ENCODE measurements at regions not wholly inside any gene's neighbourhood (a gene's known extent, or its start where the extent isn't known, plus 50 kb on each side); places are given as distances from the start of the nearest gene placed in this dataset.
"Not testable (repeated sequence)": the region's sequence is repeated elsewhere in the genome, so short reads cannot be mapped to it uniquely, and the experiment has no call there.

- H3K4me3 ChIP-seq (ENCODE audit: low read depth, low read length): no peak overlapping the region
- DNase-seq (ENCODE audit: low read depth): no peak
- TF ChIP-seq, protein P1, sequence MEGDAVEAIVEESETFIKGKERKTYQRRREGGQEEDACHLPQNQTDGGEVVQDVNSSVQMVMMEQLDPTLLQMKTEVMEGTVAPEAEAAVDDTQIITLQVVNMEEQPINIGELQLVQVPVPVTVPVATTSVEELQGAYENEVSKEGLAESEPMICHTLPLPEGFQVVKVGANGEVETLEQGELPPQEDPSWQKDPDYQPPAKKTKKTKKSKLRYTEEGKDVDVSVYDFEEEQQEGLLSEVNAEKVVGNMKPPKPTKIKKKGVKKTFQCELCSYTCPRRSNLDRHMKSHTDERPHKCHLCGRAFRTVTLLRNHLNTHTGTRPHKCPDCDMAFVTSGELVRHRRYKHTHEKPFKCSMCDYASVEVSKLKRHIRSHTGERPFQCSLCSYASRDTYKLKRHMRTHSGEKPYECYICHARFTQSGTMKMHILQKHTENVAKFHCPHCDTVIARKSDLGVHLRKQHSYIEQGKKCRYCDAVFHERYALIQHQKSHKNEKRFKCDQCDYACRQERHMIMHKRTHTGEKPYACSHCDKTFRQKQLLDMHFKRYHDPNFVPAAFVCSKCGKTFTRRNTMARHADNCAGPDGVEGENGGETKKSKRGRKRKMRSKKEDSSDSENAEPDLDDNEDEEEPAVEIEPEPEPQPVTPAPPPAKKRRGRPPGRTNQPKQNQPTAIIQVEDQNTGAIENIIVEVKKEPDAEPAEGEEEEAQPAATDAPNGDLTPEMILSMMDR (conservative IDR thresholded peaks at IDR 0.05; ENCODE audit: low read depth, low read length): no peak
Measured at GRCh38 chr5:38677636-38678035, 121.2 kb upstream of the LIFR start.

- TF ChIP-seq, protein P1 (conservative IDR thresholded peaks at IDR 0.05; ENCODE audit: low read depth, low read length): no peak
- no peak for DNase-seq (ENCODE audit: low read depth)
- H3K4me3 ChIP-seq (ENCODE audit: low read depth, low read length): no peak overlapping the region
Measured at GRCh38 chr5:38678076-38678475, 121.6 kb upstream of the LIFR start.

- DNase-seq (ENCODE audit: low read depth); H3K4me3 ChIP-seq (ENCODE audit: low read depth, low read length): not testable (repeated sequence)
Measured at GRCh38 chr5:38678697-38679096, 122.3 kb upstream of the LIFR start.

DNA sequence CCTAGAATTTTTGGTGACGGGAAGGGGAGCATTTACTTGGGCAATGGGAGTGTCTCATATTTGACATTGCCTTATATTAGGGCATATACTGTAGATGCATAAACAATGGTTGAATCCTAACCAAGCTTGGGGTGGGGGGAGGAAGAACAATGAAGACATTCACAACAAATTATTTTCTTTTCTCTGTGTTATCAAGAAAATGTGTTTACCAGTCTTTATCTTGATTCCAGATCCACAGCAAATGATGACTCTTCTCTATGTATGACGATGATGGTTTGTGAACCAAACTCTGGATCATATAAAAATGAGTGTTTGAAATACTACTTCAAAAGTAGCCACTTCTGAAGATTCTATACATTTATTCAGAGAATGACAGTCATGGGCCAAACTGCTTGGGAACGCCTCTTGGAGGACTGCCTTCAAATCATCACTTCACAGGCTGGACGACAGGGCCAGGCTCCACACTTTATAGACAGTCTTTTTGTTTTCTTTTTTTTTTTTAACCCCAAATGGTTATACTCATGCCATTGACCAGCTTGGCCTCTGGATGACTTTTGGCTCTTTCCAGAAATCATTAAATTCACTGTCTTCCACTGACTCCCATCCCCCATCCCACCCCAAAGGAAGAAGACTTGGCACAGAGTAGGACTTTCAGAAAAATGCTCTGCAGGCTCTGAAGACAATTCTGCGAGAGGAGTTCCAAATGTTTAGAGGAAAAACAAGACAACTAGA is 123.8 kb upstream of the LIFR start:
- TF ChIP-seq, protein P1 (conservative IDR thresholded peaks at IDR 0.05; ENCODE audit: low read depth, low read length): no peak
- DNase-seq (ENCODE audit: low read depth): no peak
- H3K4me3 ChIP-seq (ENCODE audit: low read depth, low read length): no peak overlapping the region

- no peak for DNase-seq (ENCODE audit: low read depth)
- no peak overlapping the region for H3K4me3 ChIP-seq (ENCODE audit: low read depth, low read length)
- TF ChIP-seq, protein P1 (conservative IDR thresholded peaks at IDR 0.05; ENCODE audit: low read depth, low read length): no peak
Measured at GRCh38 chr5:38681029-38681706, 124.7 kb upstream of the LIFR start.

DNA sequence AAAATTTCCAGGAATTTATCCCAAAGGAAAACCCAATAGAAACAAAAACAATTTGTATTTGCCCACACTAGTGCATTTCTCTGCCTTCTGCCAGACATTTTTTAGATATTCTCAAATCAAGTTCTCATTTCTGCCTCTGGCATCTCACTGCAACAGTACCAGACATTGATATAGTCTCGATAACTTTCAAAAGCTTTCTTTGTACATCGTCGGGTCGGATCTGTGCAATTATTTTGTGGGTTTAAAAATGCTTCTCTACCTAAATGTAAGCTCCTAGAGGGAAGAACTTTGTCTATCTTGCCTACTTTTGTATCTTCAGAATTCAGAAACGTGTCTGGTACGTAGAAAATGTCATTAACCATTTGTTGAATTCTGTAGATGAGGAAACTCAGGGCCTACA is 125.5 kb upstream of the LIFR start:
- no peak for DNase-seq (ENCODE audit: low read depth)
- TF ChIP-seq, protein P1 (conservative IDR thresholded peaks at IDR 0.05; ENCODE audit: low read depth, low read length): no peak
- H3K4me3 ChIP-seq (ENCODE audit: low read depth, low read length): no peak overlapping the region

DNA sequence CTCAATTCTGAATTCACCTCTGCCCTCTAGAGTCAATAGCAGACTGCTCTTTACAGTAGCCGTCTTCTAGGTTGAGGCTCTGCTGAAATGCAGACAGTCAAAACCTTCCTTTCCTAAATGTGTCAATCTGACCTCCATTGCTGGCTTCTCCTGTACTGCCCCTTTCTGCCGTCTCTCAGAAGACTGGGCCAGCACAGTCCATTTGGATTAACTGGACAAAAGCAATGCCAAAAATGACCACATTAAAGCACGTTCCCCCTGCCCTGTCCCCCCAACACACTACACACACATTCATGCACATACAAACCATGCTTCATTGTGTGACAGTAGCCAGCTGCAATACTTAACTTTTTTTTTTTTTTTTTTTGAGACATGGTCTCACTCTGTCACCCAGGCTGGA is 130.2 kb upstream of the LIFR start:
- no peak for DNase-seq (ENCODE audit: low read depth)
- TF ChIP-seq, protein P1 (conservative IDR thresholded peaks at IDR 0.05; ENCODE audit: low read depth, low read length): no peak
- no peak overlapping the region for H3K4me3 ChIP-seq (ENCODE audit: low read depth, low read length)
